K562 (cell line): ENCODE measurements at regions not wholly inside any gene's neighbourhood (a gene's known extent, or its start where the extent isn't known, plus 50 kb on each side); places are given as distances from the start of the nearest gene placed in this dataset.

ENCODE experiments used
- ADNP ChIP-seq: fragments of 200-800 bp; sonication (Bioruptor generic); IDR thresholded peaks from 2 replicates; pipeline ENCODE4 v1.6.1; 2016; ENCODE audit warnings: missing genetic modification characterization, missing compliant biosample characterization
- CBX3 ChIP-seq, 2 experiments: IDR thresholded peaks; 1 replicate in 1 of 2; 2 replicates in 1 of 2; pipeline ENCODE4 v1.6.1; 2012; ENCODE audit warnings: inconsistent platforms in 2 of 2, low read length in 2 of 2, borderline replicate concordance in 1 of 2, control low read depth in 1 of 2
- CXXC5 ChIP-seq: fragments of 250-450 bp; sonication (Bioruptor Pico); IDR thresholded peaks from 2 replicates; pipeline ENCODE4 v1.8.0; 2022; ENCODE audit warnings: inconsistent platforms, mild to moderate bottlenecking, moderate library complexity
- ETV1 ChIP-seq: fragments of 450-650 bp; conservative IDR thresholded peaks from 2 replicates; pipeline ENCODE4 v1.6.1; 2016; ENCODE audit warnings: missing genetic modification characterization, control low read depth, low read depth, missing compliant biosample characterization
- KLF1 ChIP-seq: fragments of 450-650 bp; IDR thresholded peaks from 2 replicates; pipeline ENCODE4 v1.6.1; 2016; ENCODE audit warnings: missing genetic modification characterization, missing compliant biosample characterization
- NR2C1 ChIP-seq, 2 experiments: fragments of 450-650 bp; IDR thresholded peaks; 2 replicates each; pipeline ENCODE4 v1.6.1; 2017; ENCODE audit warnings: mild to moderate bottlenecking in 2 of 2, antibody characterized with exemption in 1 of 2, inconsistent platforms in 1 of 2, missing compliant biosample characterization in 1 of 2, missing genetic modification characterization in 1 of 2
- XRCC5 ChIP-seq: fragments of 200-400 bp; formaldehyde crosslinking; IDR thresholded peaks from 2 replicates; pipeline ENCODE4 v1.6.1; 2017; ENCODE audit warnings: low read depth, mild to moderate bottlenecking, low read length
- ZNF589 ChIP-seq: fragments of 200-800 bp; sonication (Bioruptor generic); IDR thresholded peaks from 2 replicates; pipeline ENCODE4 v1.6.1; 2016; ENCODE audit warnings: low read depth, missing genetic modification characterization, missing compliant biosample characterization
- TF ChIP-seq, protein P1 (sequence below): sonication (generic); formaldehyde crosslinking; IDR thresholded peaks from 2 replicates; pipeline ENCODE4 v1.8.1; 2023; ENCODE audit warnings: missing genetic modification reagents, mild to moderate bottlenecking, borderline replicate concordance
- TF ChIP-seq, protein P2 (sequence below), 2 experiments: fragments of 450-650 bp in 1 of 2; sonication (generic) in 1 of 2; formaldehyde crosslinking in 1 of 2; IDR thresholded peaks; 2 replicates each; pipeline versions ENCODE4 v1.7.1 to v1.9.0; 2016 to 2022; ENCODE audit warnings: inconsistent platforms in 1 of 2, mild to moderate bottlenecking in 1 of 2, missing genetic modification reagents in 1 of 2
- TF ChIP-seq, protein P3 (sequence below): sonication (generic); IDR thresholded peaks from 2 replicates; pipeline ENCODE4 v1.6.1; 2016

DNA sequence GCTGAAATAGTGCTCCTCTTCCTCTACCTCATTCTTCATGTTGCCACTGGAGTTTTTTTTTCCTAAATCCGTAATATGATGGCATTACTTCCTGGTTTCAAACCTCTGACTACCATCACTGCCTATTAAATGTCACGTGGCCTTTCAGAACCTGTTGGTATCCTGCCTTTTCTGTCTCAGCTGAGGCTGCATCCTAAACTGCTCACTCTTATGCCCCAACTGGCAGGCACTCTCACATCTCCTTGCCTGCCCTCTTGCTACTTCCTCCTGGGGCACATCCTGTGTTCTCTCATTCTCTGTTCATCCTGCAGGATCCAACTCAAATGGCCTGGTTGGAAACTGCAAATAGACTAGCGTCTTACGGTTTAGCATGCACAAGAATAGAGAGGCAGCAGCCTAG, 468.1 kb upstream of the FANCL start (continued):
- TF ChIP-seq, protein P1, sequence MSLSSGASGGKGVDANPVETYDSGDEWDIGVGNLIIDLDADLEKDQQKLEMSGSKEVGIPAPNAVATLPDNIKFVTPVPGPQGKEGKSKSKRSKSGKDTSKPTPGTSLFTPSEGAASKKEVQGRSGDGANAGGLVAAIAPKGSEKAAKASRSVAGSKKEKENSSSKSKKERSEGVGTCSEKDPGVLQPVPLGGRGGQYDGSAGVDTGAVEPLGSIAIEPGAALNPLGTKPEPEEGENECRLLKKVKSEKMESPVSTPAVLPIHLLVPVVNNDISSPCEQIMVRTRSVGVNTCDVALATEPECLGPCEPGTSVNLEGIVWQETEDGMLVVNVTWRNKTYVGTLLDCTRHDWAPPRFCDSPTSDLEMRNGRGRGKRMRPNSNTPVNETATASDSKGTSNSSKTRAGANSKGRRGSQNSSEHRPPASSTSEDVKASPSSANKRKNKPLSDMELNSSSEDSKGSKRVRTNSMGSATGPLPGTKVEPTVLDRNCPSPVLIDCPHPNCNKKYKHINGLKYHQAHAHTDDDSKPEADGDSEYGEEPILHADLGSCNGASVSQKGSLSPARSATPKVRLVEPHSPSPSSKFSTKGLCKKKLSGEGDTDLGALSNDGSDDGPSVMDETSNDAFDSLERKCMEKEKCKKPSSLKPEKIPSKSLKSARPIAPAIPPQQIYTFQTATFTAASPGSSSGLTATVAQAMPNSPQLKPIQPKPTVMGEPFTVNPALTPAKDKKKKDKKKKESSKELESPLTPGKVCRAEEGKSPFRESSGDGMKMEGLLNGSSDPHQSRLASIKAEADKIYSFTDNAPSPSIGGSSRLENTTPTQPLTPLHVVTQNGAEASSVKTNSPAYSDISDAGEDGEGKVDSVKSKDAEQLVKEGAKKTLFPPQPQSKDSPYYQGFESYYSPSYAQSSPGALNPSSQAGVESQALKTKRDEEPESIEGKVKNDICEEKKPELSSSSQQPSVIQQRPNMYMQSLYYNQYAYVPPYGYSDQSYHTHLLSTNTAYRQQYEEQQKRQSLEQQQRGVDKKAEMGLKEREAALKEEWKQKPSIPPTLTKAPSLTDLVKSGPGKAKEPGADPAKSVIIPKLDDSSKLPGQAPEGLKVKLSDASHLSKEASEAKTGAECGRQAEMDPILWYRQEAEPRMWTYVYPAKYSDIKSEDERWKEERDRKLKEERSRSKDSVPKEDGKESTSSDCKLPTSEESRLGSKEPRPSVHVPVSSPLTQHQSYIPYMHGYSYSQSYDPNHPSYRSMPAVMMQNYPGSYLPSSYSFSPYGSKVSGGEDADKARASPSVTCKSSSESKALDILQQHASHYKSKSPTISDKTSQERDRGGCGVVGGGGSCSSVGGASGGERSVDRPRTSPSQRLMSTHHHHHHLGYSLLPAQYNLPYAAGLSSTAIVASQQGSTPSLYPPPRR (CRISPR knock-in tag): no peak
- TF ChIP-seq CXXC5 (CRISPR knock-in tag) (peak; percentile 32; the same call in 1 of the 2 replicates), ADNP (tag) (peak; percentile 29; the same call in 1 of the 2 replicates), CBX3 (IDR thresholded peaks at IDR 0.05; ENCODE audit: borderline replicate concordance in 1 of 2, low read length in 2 of 2) (no peak), NR2C1 (IDR thresholded peaks at IDR 0.05) (no peak), NR2C1 (tag; IDR thresholded peaks at IDR 0.05) (peak; percentile 48; the same call in 1 of the 2 replicates), KLF1 (tag) (no peak), ZNF589 (CRISPR knock-in tag) (peak; percentile 63; the same call in 1 of the 2 replicates), ETV1 (tag) (peak; percentile 52; the same call in 1 of the 2 replicates), XRCC5 (no peak)
- TF ChIP-seq, protein P2, sequence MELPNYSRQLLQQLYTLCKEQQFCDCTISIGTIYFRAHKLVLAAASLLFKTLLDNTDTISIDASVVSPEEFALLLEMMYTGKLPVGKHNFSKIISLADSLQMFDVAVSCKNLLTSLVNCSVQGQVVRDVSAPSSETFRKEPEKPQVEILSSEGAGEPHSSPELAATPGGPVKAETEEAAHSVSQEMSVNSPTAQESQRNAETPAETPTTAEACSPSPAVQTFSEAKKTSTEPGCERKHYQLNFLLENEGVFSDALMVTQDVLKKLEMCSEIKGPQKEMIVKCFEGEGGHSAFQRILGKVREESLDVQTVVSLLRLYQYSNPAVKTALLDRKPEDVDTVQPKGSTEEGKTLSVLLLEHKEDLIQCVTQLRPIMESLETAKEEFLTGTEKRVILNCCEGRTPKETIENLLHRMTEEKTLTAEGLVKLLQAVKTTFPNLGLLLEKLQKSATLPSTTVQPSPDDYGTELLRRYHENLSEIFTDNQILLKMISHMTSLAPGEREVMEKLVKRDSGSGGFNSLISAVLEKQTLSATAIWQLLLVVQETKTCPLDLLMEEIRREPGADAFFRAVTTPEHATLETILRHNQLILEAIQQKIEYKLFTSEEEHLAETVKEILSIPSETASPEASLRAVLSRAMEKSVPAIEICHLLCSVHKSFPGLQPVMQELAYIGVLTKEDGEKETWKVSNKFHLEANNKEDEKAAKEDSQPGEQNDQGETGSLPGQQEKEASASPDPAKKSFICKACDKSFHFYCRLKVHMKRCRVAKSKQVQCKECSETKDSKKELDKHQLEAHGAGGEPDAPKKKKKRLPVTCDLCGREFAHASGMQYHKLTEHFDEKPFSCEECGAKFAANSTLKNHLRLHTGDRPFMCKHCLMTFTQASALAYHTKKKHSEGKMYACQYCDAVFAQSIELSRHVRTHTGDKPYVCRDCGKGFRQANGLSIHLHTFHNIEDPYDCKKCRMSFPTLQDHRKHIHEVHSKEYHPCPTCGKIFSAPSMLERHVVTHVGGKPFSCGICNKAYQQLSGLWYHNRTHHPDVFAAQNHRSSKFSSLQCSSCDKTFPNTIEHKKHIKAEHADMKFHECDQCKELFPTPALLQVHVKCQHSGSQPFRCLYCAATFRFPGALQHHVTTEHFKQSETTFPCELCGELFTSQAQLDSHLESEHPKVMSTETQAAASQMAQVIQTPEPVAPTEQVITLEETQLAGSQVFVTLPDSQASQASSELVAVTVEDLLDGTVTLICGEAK (IDR thresholded peaks at IDR 0.05): 0 out of 2 replicates have a peak, but pooled peaks have one; percentile 23
- TF ChIP-seq, protein P2 (CRISPR knock-in tag; IDR thresholded peaks at IDR 0.05): no peak
- TF ChIP-seq, protein P3, sequence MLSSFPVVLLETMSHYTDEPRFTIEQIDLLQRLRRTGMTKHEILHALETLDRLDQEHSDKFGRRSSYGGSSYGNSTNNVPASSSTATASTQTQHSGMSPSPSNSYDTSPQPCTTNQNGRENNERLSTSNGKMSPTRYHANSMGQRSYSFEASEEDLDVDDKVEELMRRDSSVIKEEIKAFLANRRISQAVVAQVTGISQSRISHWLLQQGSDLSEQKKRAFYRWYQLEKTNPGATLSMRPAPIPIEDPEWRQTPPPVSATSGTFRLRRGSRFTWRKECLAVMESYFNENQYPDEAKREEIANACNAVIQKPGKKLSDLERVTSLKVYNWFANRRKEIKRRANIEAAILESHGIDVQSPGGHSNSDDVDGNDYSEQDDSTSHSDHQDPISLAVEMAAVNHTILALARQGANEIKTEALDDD: 0 out of 2 replicates have a peak, but pooled peaks have one; percentile 22
